Omental fat pad (tissue), 3 donors: ENCODE measurements at regions not wholly inside any gene's neighbourhood (a gene's known extent, or its start where the extent isn't known, plus 50 kb on each side); places are given as distances from the start of the nearest gene placed in this dataset.
A peak's percentile ranks its signal among the peaks of the same experiment; 100 is the strongest.
"Not testable (repeated sequence)": the region's sequence is repeated elsewhere in the genome, so short reads cannot be mapped to it uniquely, and the experiment has no call there.

Experiments
- ATAC-seq: fragments of 150-250 bp; one replicate; pipeline ENCODE4 v1.9.1; 2016; ENCODE audit warnings: mild to moderate bottlenecking, moderate library complexity; ENCODE audit not compliant: low FRiP score
- DNase-seq: peaks from one replicate; pipeline ENCODE4 v3.0.0-alpha.2; 2019; ENCODE audit warnings: low spot score
- CTCF ChIP-seq, 3 donors: fragments of 450-650 bp; IDR thresholded peaks; one replicate each; pipeline ENCODE4 v1.5.1; 2016 to 2017; ENCODE audit warnings: antibody characterized with exemption in 3 of 3, mild to moderate bottlenecking in 3 of 3, moderate library complexity in 2 of 3

GRCh38 chr6:27809939-27810767 lies 102.0 kb downstream of the OR2B2 start:
- DNase-seq (peak; percentile 37), ATAC-seq (peak; percentile 82)
- no peak for TF ChIP-seq CTCF (IDR thresholded peaks at IDR 0.05)

GRCh38 chr6:27809067-27809938 lies 102.9 kb downstream of the OR2B2 start:
- no peak for DNase-seq
- no peak for TF ChIP-seq CTCF (IDR thresholded peaks at IDR 0.05)
- no peak for ATAC-seq

GRCh38 chr6:27808242-27809066 lies 103.7 kb downstream of the OR2B2 start:
- ATAC-seq, DNase-seq: not testable (repeated sequence)

- ATAC-seq, result peak; percentile 82
- not testable (repeated sequence) for DNase-seq
Observed at GRCh38 chr6:27807441-27808241, 104.6 kb downstream of the OR2B2 start.

- no peak for TF ChIP-seq CTCF (IDR thresholded peaks at IDR 0.05)
- DNase-seq (no peak), ATAC-seq (no peak)
Observed at GRCh38 chr6:27806981-27807440, 105.2 kb downstream of the OR2B2 start.

- no peak for TF ChIP-seq CTCF (IDR thresholded peaks at IDR 0.05)
Observed at GRCh38 chr6:27805347-27805746, 106.8 kb downstream of the OR2B2 start.

GRCh38 chr6:27804851-27805250 lies 107.3 kb downstream of the OR2B2 start:
- TF ChIP-seq CTCF (IDR thresholded peaks at IDR 0.05), result no peak
- DNase-seq (no peak), ATAC-seq (no peak)

More at GRCh38 chr6:27805347-27805746, 106.8 kb downstream of the OR2B2 start:
- ATAC-seq (no peak), DNase-seq (no peak)
